Glutamatergic neuron (in vitro differentiated cells): ENCODE measurements at regions not wholly inside any gene's neighbourhood (a gene's known extent, or its start where the extent isn't known, plus 50 kb on each side); places are given as distances from the start of the nearest gene placed in this dataset.

Experiments
- DNase-seq: peaks from one replicate; pipeline ENCODE4 v3.0.0; 2022
- H3K27ac Mint-ChIP-seq: one replicate; pipeline ENCODE4 v1.8.0; 2020; ENCODE audit warnings: mild to moderate bottlenecking, mixed read lengths, inconsistent platforms; ENCODE audit not compliant: unreplicated experiment
- H3K27me3 Mint-ChIP-seq: one replicate; pipeline ENCODE4 v1.8.0; 2020; ENCODE audit warnings: mild to moderate bottlenecking, moderate library complexity, mixed read lengths, inconsistent platforms; ENCODE audit not compliant: unreplicated experiment
- H3K36me3 Mint-ChIP-seq: one replicate; pipeline ENCODE4 v1.8.0; 2020; ENCODE audit warnings: mild to moderate bottlenecking, mixed read lengths, inconsistent platforms; ENCODE audit not compliant: unreplicated experiment
- H3K4me1 Mint-ChIP-seq: one replicate; pipeline ENCODE4 v1.8.0; 2020; ENCODE audit warnings: mild to moderate bottlenecking, low read depth, mixed read lengths, inconsistent platforms; ENCODE audit not compliant: unreplicated experiment
- H3K4me3 Mint-ChIP-seq: one replicate; pipeline ENCODE4 v1.8.0; 2020; ENCODE audit warnings: mild to moderate bottlenecking, mixed read lengths, inconsistent platforms; ENCODE audit not compliant: unreplicated experiment
- H3K9me3 Mint-ChIP-seq: one replicate; pipeline ENCODE4 v1.8.0; 2020; ENCODE audit warnings: mild to moderate bottlenecking, moderate library complexity, mixed read lengths, inconsistent platforms; ENCODE audit not compliant: unreplicated experiment
- CTCF ChIP-seq: fragments of 200-600 bp; sonication (generic); IDR thresholded peaks from one replicate; pipeline ENCODE4 v1.5.0; 2021; ENCODE audit not compliant: partially characterized antibody, unreplicated experiment

GRCh38 chr15:77695548-77695947 lies 62.8 kb upstream of the LINGO1 start:
- no peak overlapping the region for H3K4me3 Mint-ChIP-seq
- peaks cover 3% of the 10 kb centered on the region for H3K9me3 Mint-ChIP-seq
- no peak overlapping the region for H3K27ac Mint-ChIP-seq
- peaks cover 12% of the 10 kb centered on the region for H3K27me3 Mint-ChIP-seq
- H3K4me1 Mint-ChIP-seq = no peaks in the 10 kb centered on the region
- H3K36me3 Mint-ChIP-seq = no peaks in the 10 kb centered on the region
- no peak for TF ChIP-seq CTCF
- no peak for DNase-seq

GRCh38 chr15:77693576-77693975 lies 60.9 kb upstream of the LINGO1 start:
- peaks cover 6% of the 10 kb centered on the region for H3K9me3 Mint-ChIP-seq
- H3K4me3 Mint-ChIP-seq = no peak overlapping the region
- H3K27me3 Mint-ChIP-seq = peaks cover 9% of the 10 kb centered on the region
- peaks cover 5% of the 10 kb centered on the region for H3K36me3 Mint-ChIP-seq
- DNase-seq = no peak
- no peak overlapping the region for H3K27ac Mint-ChIP-seq
- no peaks in the 10 kb centered on the region for H3K4me1 Mint-ChIP-seq
- TF ChIP-seq CTCF = no peak

GRCh38 chr15:77692614-77693013 lies 59.9 kb upstream of the LINGO1 start:
- no peak overlapping the region for H3K4me3 Mint-ChIP-seq

GRCh38 chr15:77691607-77692006 lies 58.9 kb upstream of the LINGO1 start:
- Mint-ChIP-seq H3K27me3 (peaks cover 6% of the 10 kb centered on the region), H3K4me1 (no peaks in the 10 kb centered on the region), H3K4me3 (no peak overlapping the region), H3K9me3 (peaks cover 6% of the 10 kb centered on the region), H3K36me3 (peaks cover 5% of the 10 kb centered on the region), H3K27ac (no peak overlapping the region)
- TF ChIP-seq CTCF = no peak
- DNase-seq = no peak

More at GRCh38 chr15:77692614-77693013, 59.9 kb upstream of the LINGO1 start:
- TF ChIP-seq CTCF = no peak
- DNase-seq = no peak
- H3K36me3 Mint-ChIP-seq = peaks cover 5% of the 10 kb centered on the region
- H3K4me1 Mint-ChIP-seq = no peaks in the 10 kb centered on the region
- peaks cover 4% of the 10 kb centered on the region for H3K27me3 Mint-ChIP-seq
- no peak overlapping the region for H3K27ac Mint-ChIP-seq
- H3K9me3 Mint-ChIP-seq = peaks cover 6% of the 10 kb centered on the region

GRCh38 chr15:77689821-77690220 lies 57.1 kb upstream of the LINGO1 start:
- H3K4me3 Mint-ChIP-seq = no peak overlapping the region
- peaks cover 8% of the 10 kb centered on the region for H3K27me3 Mint-ChIP-seq
- H3K9me3 Mint-ChIP-seq = peaks cover 6% of the 10 kb centered on the region
- H3K27ac Mint-ChIP-seq = no peak overlapping the region
- peaks cover 5% of the 10 kb centered on the region for H3K36me3 Mint-ChIP-seq
- no peaks in the 10 kb centered on the region for H3K4me1 Mint-ChIP-seq
- no peak for TF ChIP-seq CTCF
- DNase-seq = no peak
